ENCODE measurements at regions not wholly inside any gene's neighbourhood (a gene's known extent, or its start where the extent isn't known, plus 50 kb on each side); places are given as distances from the start of the nearest gene placed in this dataset.

DNA sequence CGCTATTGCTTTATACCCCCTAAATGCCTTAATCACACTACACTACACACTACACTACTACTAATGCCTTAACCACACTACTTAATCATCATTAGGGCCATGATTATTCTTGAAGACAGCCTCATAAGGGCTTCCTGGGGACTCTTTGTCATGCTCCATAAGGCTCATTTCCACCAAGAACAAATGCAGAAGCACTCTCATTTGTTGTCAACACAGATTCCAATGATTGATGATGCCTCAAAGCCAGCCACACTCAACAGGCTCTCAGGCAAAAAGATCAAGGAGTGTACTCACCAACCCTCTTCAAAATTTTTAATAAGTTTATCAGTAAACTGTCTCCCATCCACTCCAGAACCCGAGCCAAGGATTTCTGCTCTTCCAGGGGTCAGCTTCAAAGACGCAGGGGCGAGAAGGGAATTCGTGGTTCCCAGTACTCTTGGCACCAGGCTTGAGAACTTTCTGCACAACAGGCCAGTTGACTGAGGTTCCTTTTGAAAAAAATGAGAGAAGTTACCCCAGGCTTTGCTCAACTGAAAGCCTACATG is 204.7 kb upstream of the GUCY1A2 start:
- ChIA-PET POLR2A (no interaction called here), CTCF (no interaction called here)
- H3K27ac Mint-ChIP-seq, result no peak overlapping the region
- no peak for ATAC-seq
- H3K9me3 Mint-ChIP-seq, result peaks cover 0 to 7% (median 0%) of the 10 kb centered on the region in 11 donors
- intact Hi-C loops (cut with micrococcal nuclease), result no loop called here
- no peaks in the 10 kb centered on the region for H3K4me1 Mint-ChIP-seq
- Histone ChIP-seq H3K27ac (ENCODE audit: low read depth, low read length) (no peak overlapping the region), H3K9me3 (ENCODE audit: control insufficient read depth in 2 of 3, low read length in 3 of 3) (no peaks in the 10 kb centered on the region), H3K27me3 (ENCODE audit: control insufficient read depth in 2 of 2, insufficient read depth in 2 of 2, low read length in 2 of 2) (no peaks in the 10 kb centered on the region), H3K36me3 (ENCODE audit: control insufficient read depth in 2 of 3, insufficient read depth in 3 of 3, low read length in 3 of 3) (no peaks in the 10 kb centered on the region), H3K4me3 (ENCODE audit: low read length) (no peak overlapping the region), H3K4me1 (ENCODE audit: control insufficient read depth in 2 of 2, insufficient read depth in 2 of 2, low read length in 2 of 2) (no peaks in the 10 kb centered on the region)
- no peak overlapping the region for H3K4me3 Mint-ChIP-seq
- peaks cover 0 to 1% (median 0%) of the 10 kb centered on the region in 5 donors for H3K27me3 Mint-ChIP-seq
- H3K36me3 Mint-ChIP-seq, result peaks cover 0 to 7% (median 0%) of the 10 kb centered on the region in 5 donors
- DNase-seq, result no peak

- H3K4me1 Mint-ChIP-seq, result no peaks in the 10 kb centered on the region
- ChIA-PET POLR2A (no interaction called here), CTCF (no interaction called here)
- H3K27ac Mint-ChIP-seq, result no peak overlapping the region
- H3K4me3 Mint-ChIP-seq, result no peak overlapping the region
- H3K27me3 ChIP-seq (ENCODE audit: control insufficient read depth in 2 of 2, insufficient read depth in 2 of 2, low read length in 2 of 2), result no peaks in the 10 kb centered on the region
- DNase-seq, result no peak
- H3K27me3 Mint-ChIP-seq, result no peaks in the 10 kb centered on the region
- H3K36me3 Mint-ChIP-seq, result peaks cover 0 to 7% (median 0%) of the 10 kb centered on the region in 5 donors
- ATAC-seq, result no peak
- H3K27ac ChIP-seq (ENCODE audit: low read depth, low read length), result no peak overlapping the region
- no peak overlapping the region for H3K4me3 ChIP-seq (ENCODE audit: low read length)
- H3K9me3 Mint-ChIP-seq, result peaks cover 0 to 7% (median 0%) of the 10 kb centered on the region in 11 donors
- no peaks in the 10 kb centered on the region for H3K36me3 ChIP-seq (ENCODE audit: control insufficient read depth in 2 of 3, insufficient read depth in 3 of 3, low read length in 3 of 3)
- intact Hi-C loops (cut with micrococcal nuclease), result no loop called here
- no peaks in the 10 kb centered on the region for H3K4me1 ChIP-seq (ENCODE audit: control insufficient read depth in 2 of 2, insufficient read depth in 2 of 2, low read length in 2 of 2)
- no peaks in the 10 kb centered on the region for H3K9me3 ChIP-seq (ENCODE audit: control insufficient read depth in 2 of 3, low read length in 3 of 3)
Observed at GRCh38 chr11:107222431-107222830, 204.2 kb upstream of the GUCY1A2 start.

DNA sequence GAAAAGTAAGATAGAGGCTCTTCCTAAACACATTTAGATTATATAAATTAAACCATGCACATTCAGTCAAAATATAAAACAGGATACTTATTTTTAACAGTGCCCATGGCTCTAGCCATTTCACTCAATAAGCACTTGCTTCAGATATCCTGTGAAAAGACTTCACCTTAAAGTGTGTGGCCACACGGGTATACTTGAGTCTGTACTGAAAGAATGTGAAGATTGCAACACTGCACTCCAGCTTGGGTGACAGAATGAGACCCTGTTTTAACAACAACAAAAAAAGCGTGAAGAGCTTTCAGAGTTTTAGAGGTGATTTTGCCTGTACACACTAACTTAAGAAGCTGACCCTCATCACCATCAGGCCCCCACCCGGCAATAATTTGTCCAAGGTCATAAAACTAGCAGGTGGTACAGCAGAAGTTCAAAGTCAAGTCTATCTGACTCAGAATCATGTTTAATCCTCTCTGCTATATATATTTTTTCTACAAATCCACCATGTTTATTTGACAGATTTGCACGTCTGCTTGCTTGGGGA is 203.5 kb upstream of the GUCY1A2 start:
- Mint-ChIP-seq H3K9me3 (peaks cover 0 to 7% (median 0%) of the 10 kb centered on the region in 11 donors), H3K27ac (no peak overlapping the region), H3K4me3 (no peak overlapping the region), H3K4me1 (no peaks in the 10 kb centered on the region), H3K36me3 (peaks cover 0 to 7% (median 0%) of the 10 kb centered on the region in 5 donors), H3K27me3 (no peaks in the 10 kb centered on the region)
- Histone ChIP-seq H3K27me3 (ENCODE audit: control insufficient read depth in 2 of 2, insufficient read depth in 2 of 2, low read length in 2 of 2) (no peaks in the 10 kb centered on the region), H3K4me1 (ENCODE audit: control insufficient read depth in 2 of 2, insufficient read depth in 2 of 2, low read length in 2 of 2) (no peaks in the 10 kb centered on the region), H3K27ac (ENCODE audit: low read depth, low read length) (no peak overlapping the region), H3K4me3 (ENCODE audit: low read length) (no peak overlapping the region), H3K9me3 (ENCODE audit: control insufficient read depth in 2 of 3, low read length in 3 of 3) (no peaks in the 10 kb centered on the region), H3K36me3 (ENCODE audit: control insufficient read depth in 2 of 3, insufficient read depth in 3 of 3, low read length in 3 of 3) (no peaks in the 10 kb centered on the region)
- intact Hi-C loops (cut with micrococcal nuclease), result no loop called here
- POLR2A ChIA-PET, result no interaction called here
- ATAC-seq (no peak), DNase-seq (no peak)
- CTCF ChIA-PET, result no interaction called here

GRCh38 chr11:107218123-107219013 is 200.1 kb upstream of the GUCY1A2 start:
- ChIA-PET CTCF (no interaction called here), POLR2A (no interaction called here)
- Mint-ChIP-seq H3K4me1 (no peaks in the 10 kb centered on the region), H3K27me3 (no peaks in the 10 kb centered on the region), H3K9me3 (peaks cover 0 to 3% (median 0%) of the 10 kb centered on the region in 11 donors), H3K27ac (no peak overlapping the region), H3K36me3 (peaks cover 0 to 7% (median 0%) of the 10 kb centered on the region in 5 donors), H3K4me3 (no peak overlapping the region)
- intact Hi-C loops (cut with micrococcal nuclease), result no loop called here
- Histone ChIP-seq H3K9me3 (ENCODE audit: control insufficient read depth in 2 of 3, low read length in 3 of 3) (no peaks in the 10 kb centered on the region), H3K4me3 (ENCODE audit: low read length) (no peak overlapping the region), H3K27ac (ENCODE audit: low read depth, low read length) (no peak overlapping the region), H3K4me1 (ENCODE audit: control insufficient read depth in 2 of 2, insufficient read depth in 2 of 2, low read length in 2 of 2) (no peaks in the 10 kb centered on the region), H3K36me3 (ENCODE audit: control insufficient read depth in 2 of 3, insufficient read depth in 3 of 3, low read length in 3 of 3) (no peaks in the 10 kb centered on the region), H3K27me3 (ENCODE audit: control insufficient read depth in 2 of 2, insufficient read depth in 2 of 2, low read length in 2 of 2) (no peaks in the 10 kb centered on the region)
- no peak for DNase-seq
- ATAC-seq, result no peak

GRCh38 chr11:107217444-107217843 is 199.2 kb upstream of the GUCY1A2 start:
- H3K27me3 Mint-ChIP-seq, result no peaks in the 10 kb centered on the region
- no peaks in the 10 kb centered on the region for H3K4me1 Mint-ChIP-seq
- Histone ChIP-seq H3K27ac (ENCODE audit: low read depth, low read length) (no peak overlapping the region), H3K36me3 (ENCODE audit: control insufficient read depth in 2 of 3, insufficient read depth in 3 of 3, low read length in 3 of 3) (no peaks in the 10 kb centered on the region), H3K4me1 (ENCODE audit: control insufficient read depth in 2 of 2, insufficient read depth in 2 of 2, low read length in 2 of 2) (no peaks in the 10 kb centered on the region), H3K27me3 (ENCODE audit: control insufficient read depth in 2 of 2, insufficient read depth in 2 of 2, low read length in 2 of 2) (no peaks in the 10 kb centered on the region), H3K4me3 (ENCODE audit: low read length) (no peak overlapping the region), H3K9me3 (ENCODE audit: control insufficient read depth in 2 of 3, low read length in 3 of 3) (no peaks in the 10 kb centered on the region)
- intact Hi-C loops (cut with micrococcal nuclease), result no loop called here
- H3K4me3 Mint-ChIP-seq, result no peak overlapping the region
- ChIA-PET POLR2A (no interaction called here), CTCF (no interaction called here)
- peaks cover 0 to 7% (median 0%) of the 10 kb centered on the region in 5 donors for H3K36me3 Mint-ChIP-seq
- DNase-seq (no peak), ATAC-seq (no peak)
- no peaks in the 10 kb centered on the region for H3K9me3 Mint-ChIP-seq
- H3K27ac Mint-ChIP-seq, result no peak overlapping the region

GRCh38 chr11:107215010-107215409 is 196.7 kb upstream of the GUCY1A2 start:
- intact Hi-C loops (cut with micrococcal nuclease), result no loop called here
- H3K36me3 ChIP-seq (ENCODE audit: control insufficient read depth in 2 of 3, insufficient read depth in 3 of 3, low read length in 3 of 3), result no peaks in the 10 kb centered on the region
- H3K27ac ChIP-seq (ENCODE audit: low read depth, low read length), result no peak overlapping the region
- CTCF ChIA-PET, result no interaction called here
- DNase-seq (no peak), ATAC-seq (no peak)
- H3K4me1 Mint-ChIP-seq, result no peaks in the 10 kb centered on the region
- H3K27me3 Mint-ChIP-seq, result no peaks in the 10 kb centered on the region
- H3K36me3 Mint-ChIP-seq, result no peaks in the 10 kb centered on the region
- no peaks in the 10 kb centered on the region for H3K9me3 ChIP-seq (ENCODE audit: control insufficient read depth in 2 of 3, low read length in 3 of 3)
- peaks cover 0 to 2% (median 0%) of the 10 kb centered on the region in 11 donors for H3K9me3 Mint-ChIP-seq
- no peak overlapping the region for H3K27ac Mint-ChIP-seq
- H3K27me3 ChIP-seq (ENCODE audit: control insufficient read depth in 2 of 2, insufficient read depth in 2 of 2, low read length in 2 of 2), result no peaks in the 10 kb centered on the region
- H3K4me3 ChIP-seq (ENCODE audit: low read length), result no peak overlapping the region
- H3K4me1 ChIP-seq (ENCODE audit: control insufficient read depth in 2 of 2, insufficient read depth in 2 of 2, low read length in 2 of 2), result no peaks in the 10 kb centered on the region
- POLR2A ChIA-PET, result no interaction called here
- no peak overlapping the region for H3K4me3 Mint-ChIP-seq

DNA sequence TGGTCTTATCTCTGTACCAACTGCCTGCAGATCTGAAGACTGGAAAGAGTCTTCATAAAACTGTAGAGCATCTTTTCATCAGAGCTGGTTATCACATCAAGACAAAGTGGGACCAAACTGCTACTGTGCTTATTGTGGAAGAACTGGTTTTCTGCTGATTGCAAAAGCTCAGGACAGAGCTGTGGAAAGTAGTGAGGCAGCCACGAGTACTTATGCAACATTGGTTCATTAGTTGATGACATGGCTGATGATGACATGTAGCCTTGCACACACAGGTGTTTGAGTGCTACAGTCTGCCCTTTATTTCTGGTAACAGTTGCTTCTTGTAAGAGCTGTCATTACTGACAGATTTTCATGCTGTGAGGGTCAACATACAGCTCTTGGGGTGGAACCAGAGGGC is 185.4 kb upstream of the GUCY1A2 start:
- intact Hi-C loops (cut with micrococcal nuclease), result no loop called here
- no peaks in the 10 kb centered on the region for H3K36me3 ChIP-seq (ENCODE audit: control insufficient read depth in 2 of 3, insufficient read depth in 3 of 3, low read length in 3 of 3)
- H3K9me3 Mint-ChIP-seq, result peaks cover 0 to 12% (median 4%) of the 10 kb centered on the region in 11 donors

More for the DNA sequence above, 185.4 kb upstream of the GUCY1A2 start:
- no peak for ATAC-seq
- Histone ChIP-seq H3K27me3 (ENCODE audit: control insufficient read depth in 2 of 2, insufficient read depth in 2 of 2, low read length in 2 of 2) (no peaks in the 10 kb centered on the region), H3K9me3 (ENCODE audit: control insufficient read depth in 2 of 3, low read length in 3 of 3) (no peaks in the 10 kb centered on the region), H3K27ac (ENCODE audit: low read depth, low read length) (no peak overlapping the region), H3K4me3 (ENCODE audit: low read length) (no peak overlapping the region), H3K4me1 (ENCODE audit: control insufficient read depth in 2 of 2, insufficient read depth in 2 of 2, low read length in 2 of 2) (no peaks in the 10 kb centered on the region)
- ChIA-PET CTCF (no interaction called here), POLR2A (no interaction called here)
- no peak for DNase-seq
- Mint-ChIP-seq H3K36me3 (no peaks in the 10 kb centered on the region), H3K27me3 (no peaks in the 10 kb centered on the region), H3K27ac (no peak overlapping the region), H3K4me1 (no peaks in the 10 kb centered on the region), H3K4me3 (no peak overlapping the region)

Measured in naive thymus-derived CD4-positive, alpha-beta T cell (primary cell).